CD1c-positive myeloid dendritic cell (primary cell): ENCODE measurements at regions not wholly inside any gene's neighbourhood (a gene's known extent, or its start where the extent isn't known, plus 50 kb on each side); places are given as distances from the start of the nearest gene placed in this dataset.
"Not testable (repeated sequence)": the region's sequence is repeated elsewhere in the genome, so short reads cannot be mapped to it uniquely, and the experiment has no call there.

Experiments used
- DNase-seq: peaks from one replicate; pipeline ENCODE4 v3.0.0-alpha.2; 2016; ENCODE audit errors: extremely low spot score

GRCh38 chr19:13712767-13713201, 51.5 kb upstream of the MRI1 start:
- no peak for DNase-seq

GRCh38 chr19:13707915-13708314, 56.4 kb upstream of the MRI1 start:
- no peak for DNase-seq

- DNase-seq, result no peak
Measured at GRCh38 chr19:13705928-13706447, 58.3 kb upstream of the MRI1 start.

- DNase-seq, result no peak
Measured at GRCh38 chr19:13705201-13705600, 59.1 kb upstream of the MRI1 start.

- no peak for DNase-seq
Measured at GRCh38 chr19:13701624-13702023, 62.7 kb upstream of the MRI1 start.

GRCh38 chr19:13700621-13701020, 63.7 kb upstream of the MRI1 start:
- DNase-seq, result no peak

GRCh38 chr19:13699786-13700185, 64.5 kb upstream of the MRI1 start:
- no peak for DNase-seq

- no peak for DNase-seq
Measured at GRCh38 chr19:13696839-13697238, 67.5 kb upstream of the MRI1 start.

GRCh38 chr19:13693889-13694288, 70.4 kb upstream of the MRI1 start:
- DNase-seq, result no peak

GRCh38 chr19:13691569-13692435, 72.5 kb upstream of the MRI1 start:
- DNase-seq, result no peak

GRCh38 chr19:13689085-13689484, 75.2 kb upstream of the MRI1 start:
- DNase-seq, result peak; percentile 3

- no peak for DNase-seq
Measured at GRCh38 chr19:13684021-13684420, 80.3 kb upstream of the MRI1 start.

GRCh38 chr19:13681509-13681908, 82.8 kb upstream of the MRI1 start:
- DNase-seq, result no peak

GRCh38 chr19:13680708-13681360, 83.5 kb upstream of the MRI1 start:
- not testable (repeated sequence) for DNase-seq

GRCh38 chr19:13676967-13677366, 87.4 kb upstream of the MRI1 start:
- DNase-seq, result not testable (repeated sequence)

GRCh38 chr19:13672480-13673175, 91.7 kb upstream of the MRI1 start:
- DNase-seq, result peak; percentile 71

- no peak for DNase-seq
Measured at GRCh38 chr19:13670846-13671245, 93.5 kb upstream of the MRI1 start.

- no peak for DNase-seq
Measured at GRCh38 chr19:13669780-13670355, 94.5 kb upstream of the MRI1 start.

GRCh38 chr19:13668964-13669363, 95.4 kb upstream of the MRI1 start:
- no peak for DNase-seq

- DNase-seq, result no peak
Measured at GRCh38 chr19:13666165-13666564, 98.2 kb upstream of the MRI1 start.

GRCh38 chr19:13665125-13665905, 99.0 kb upstream of the MRI1 start:
- peak; percentile 55 for DNase-seq
